Heart left ventricle (tissue), 16 donors: ENCODE measurements at regions not wholly inside any gene's neighbourhood (a gene's known extent, or its start where the extent isn't known, plus 50 kb on each side); places are given as distances from the start of the nearest gene placed in this dataset.

Experiments
- ATAC-seq, 4 donors: fragments of 200-7000 bp; cut with Tn5 transposase; one replicate each; pipeline ENCODE4 v1.9.1; 2020 to 2022; ENCODE audit warnings: moderate library complexity in 4 of 4, mild to moderate bottlenecking in 3 of 4, moderate number of reproducible peaks in 1 of 4
- DNase-seq, 5 donors: peaks; one replicate each; pipeline ENCODE4 v3.0.0-alpha.2; 2020
- H3K27ac ChIP-seq, 12 donors: fragments of 200-600 bp; sonication (generic) in 4 of 12; one replicate each; pipeline versions ENCODE4 v1.5.0 to v1.8.0; 2016 to 2022; ENCODE audit warnings: mild to moderate bottlenecking in 2 of 12
- H3K27me3 ChIP-seq, 9 donors: fragments of 200-600 bp; sonication (generic) in 2 of 9; one replicate each; pipeline versions ENCODE4 v1.5.1 to v1.8.0; 2016 to 2022; ENCODE audit warnings: mild to moderate bottlenecking in 3 of 9
- H3K36me3 ChIP-seq, 9 donors: fragments of 200-600 bp; sonication (generic) in 2 of 9; one replicate each; pipeline versions ENCODE4 v1.5.0 to v1.8.0; 2018 to 2022; ENCODE audit warnings: mild to moderate bottlenecking in 2 of 9
- H3K4me1 ChIP-seq, 12 donors: fragments of 200-600 bp; sonication (generic) in 4 of 12; one replicate each; pipeline versions ENCODE4 v1.5.0 to v1.8.0; 2016 to 2022; ENCODE audit warnings: mild to moderate bottlenecking in 3 of 12
- H3K4me3 ChIP-seq, 12 donors: fragments of 200-600 bp; sonication (generic) in 4 of 12; one replicate each; pipeline versions ENCODE4 v1.5.0 to v1.8.0; 2017 to 2022; ENCODE audit warnings: mild to moderate bottlenecking in 9 of 12, moderate library complexity in 4 of 12
- H3K9me3 ChIP-seq, 12 donors: fragments of 200-600 bp; sonication (generic) in 4 of 12; one replicate each; pipeline versions ENCODE4 v1.5.0 to v1.8.0; 2016 to 2022; ENCODE audit warnings: mild to moderate bottlenecking in 1 of 12
- POLR2A ChIP-seq, 2 donors: fragments of 450-650 bp; IDR thresholded peaks; one replicate each; pipeline ENCODE4 v1.6.1; 2017; ENCODE audit warnings: antibody characterized with exemption in 2 of 2, mild to moderate bottlenecking in 2 of 2, moderate library complexity in 2 of 2
- WGBS, 4 donors: extraction: QIAGEN DNeasy Blood & Tissue Kit in 2 of 4; methylation state at CpG; one replicate each; pipeline versions ENCODE4 v1.1.5 to v1.1.7; 2013 to 2018; 5-methylcytosine and 5-hydroxymethylcytosine counted together
- intact Hi-C, 10 donors: fragments of 100-400 bp; cut with DNase I; formaldehyde crosslinking; loops; one replicate each; pipeline versions ENCODE4 v1.11.1 to v1.14.2; 2022
- TF ChIP-seq, protein P1 (sequence below), 12 donors: fragments of 200-600 bp; sonication (generic) in 4 of 12; IDR thresholded peaks; one replicate each; pipeline versions ENCODE4 v1.5.0 to v1.8.0; 2018 to 2022; ENCODE audit warnings: antibody characterized with exemption in 12 of 12, mild to moderate bottlenecking in 5 of 12
- donor health status: ischemic (EF 13 %, LVEDD 7.1; RV severe dilation, severe dysfunction).
- donor health status: healthy with polysubstance abuse.
- donor health status: DM: no; HTN: yes; CAD: no.
- donor health status: DM: no; HTN: no; CAD: no.
- donor health status: ischemic (EF 25% LVEDD 6.9; RV normal size, moderate dysfunction).
- donor health status: ischemic (EF 25% LVEDD 5.7; RV mildly dilated, moderate dysfunction).
- donor health status: healthy.
- donor health status: DM: yes; HTN: yes; CAD: no.
- donor health status: ischemic (EF 35%, LVEDD 5.7; RV mildly dilated, moderate dysfunction).
- donor health status: nonischemic (EF 11% LVEDD 7.7; RV severe dilation, severe dysfunction).
- donor health status: DM: yes; HTN: yes; CAD: no.
- donor health status: PGD.
- donor health status: ischemic (EF 29% LVEDD 5.4; RV normal size, mild dysfunction).
- donor health status: nonischemic (EF 23%, LVEDD 6.1; RV moderate dilation, normal function).

DNA sequence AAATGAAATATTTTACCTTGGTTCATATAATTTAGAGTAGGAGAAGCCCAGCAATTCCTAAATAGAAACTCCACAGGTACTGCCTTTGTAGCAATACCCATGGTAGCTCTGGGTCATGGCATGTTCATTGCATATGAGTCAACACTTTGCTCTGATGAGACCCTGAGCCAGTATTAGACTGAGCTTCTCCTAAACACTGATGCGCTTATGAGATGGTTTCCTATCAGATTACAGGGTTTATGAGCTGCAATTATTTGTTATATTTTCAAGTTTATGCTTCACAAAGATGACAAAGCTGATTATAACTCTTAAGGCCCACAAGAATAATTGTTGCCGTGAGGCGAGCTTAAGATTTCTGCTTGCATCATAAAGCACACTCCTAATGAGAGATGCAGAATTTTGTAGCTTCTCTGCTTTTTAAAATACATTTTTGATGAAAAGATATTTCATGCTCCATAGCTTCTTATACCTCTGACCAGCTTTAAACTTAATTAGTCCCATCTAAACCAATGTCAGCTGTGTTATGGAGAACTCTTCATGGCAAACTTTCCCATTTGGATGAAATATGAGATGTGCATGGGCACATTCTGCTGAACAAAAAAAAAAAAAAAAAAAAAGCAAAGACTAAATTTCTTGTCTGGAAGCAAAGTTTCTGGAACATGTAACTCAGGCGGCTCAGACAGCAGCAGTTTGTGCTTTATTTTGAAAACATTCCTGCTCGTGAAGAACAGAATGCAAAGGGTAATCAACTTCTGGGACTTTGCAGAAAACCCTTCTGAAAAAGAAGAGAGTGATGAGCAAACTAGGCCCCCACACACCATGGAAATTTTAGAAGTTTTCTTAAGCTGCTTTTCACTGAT is 162.6 kb downstream of the KCNE4 start:
- intact Hi-C loops = no loop called here
- Histone ChIP-seq H3K27me3 (no peaks in the 10 kb centered on the region), H3K4me3 (no peak overlapping the region), H3K9me3 (peaks cover 0 to 25% (median 11%) of the 10 kb centered on the region in 12 donors), H3K4me1 (no peaks in the 10 kb centered on the region), H3K36me3 (no peaks in the 10 kb centered on the region), H3K27ac (no peak overlapping the region)
- ATAC-seq (no peak), DNase-seq (no peak)
- WGBS, 4 donors = 73 to 76% (median 75%) methylated on average over 5 of the region's 5 CpGs
- TF ChIP-seq, protein P1, sequence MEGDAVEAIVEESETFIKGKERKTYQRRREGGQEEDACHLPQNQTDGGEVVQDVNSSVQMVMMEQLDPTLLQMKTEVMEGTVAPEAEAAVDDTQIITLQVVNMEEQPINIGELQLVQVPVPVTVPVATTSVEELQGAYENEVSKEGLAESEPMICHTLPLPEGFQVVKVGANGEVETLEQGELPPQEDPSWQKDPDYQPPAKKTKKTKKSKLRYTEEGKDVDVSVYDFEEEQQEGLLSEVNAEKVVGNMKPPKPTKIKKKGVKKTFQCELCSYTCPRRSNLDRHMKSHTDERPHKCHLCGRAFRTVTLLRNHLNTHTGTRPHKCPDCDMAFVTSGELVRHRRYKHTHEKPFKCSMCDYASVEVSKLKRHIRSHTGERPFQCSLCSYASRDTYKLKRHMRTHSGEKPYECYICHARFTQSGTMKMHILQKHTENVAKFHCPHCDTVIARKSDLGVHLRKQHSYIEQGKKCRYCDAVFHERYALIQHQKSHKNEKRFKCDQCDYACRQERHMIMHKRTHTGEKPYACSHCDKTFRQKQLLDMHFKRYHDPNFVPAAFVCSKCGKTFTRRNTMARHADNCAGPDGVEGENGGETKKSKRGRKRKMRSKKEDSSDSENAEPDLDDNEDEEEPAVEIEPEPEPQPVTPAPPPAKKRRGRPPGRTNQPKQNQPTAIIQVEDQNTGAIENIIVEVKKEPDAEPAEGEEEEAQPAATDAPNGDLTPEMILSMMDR (IDR thresholded peaks at IDR 0.05) = no peak
- TF ChIP-seq POLR2A (IDR thresholded peaks at IDR 0.05) = no peak

DNA sequence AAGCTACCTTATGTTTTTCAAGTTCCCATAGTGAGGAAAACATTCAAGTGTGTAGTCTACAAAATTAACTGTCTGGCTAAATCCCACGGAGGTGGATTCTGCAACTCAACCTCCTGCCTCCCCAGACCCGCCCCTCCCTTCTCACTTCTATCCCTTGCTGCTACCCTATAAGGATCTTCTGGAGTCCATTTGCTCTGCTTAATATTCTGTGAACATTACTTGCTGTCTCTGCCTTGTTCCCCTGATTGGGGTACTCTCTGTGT is 163.2 kb downstream of the KCNE4 start:
- H3K9me3 ChIP-seq = peaks cover 0 to 20% (median 8%) of the 10 kb centered on the region in 12 donors
- WGBS, 4 donors = 30 to 54% (median 36%) methylated on average over 2 of the region's 2 CpGs
- intact Hi-C loops = no loop called here
- DNase-seq (no peak), ATAC-seq (no peak)
- no peak overlapping the region for H3K4me3 ChIP-seq
- H3K4me1 ChIP-seq = no peaks in the 10 kb centered on the region
- TF ChIP-seq, protein P1 (IDR thresholded peaks at IDR 0.05) = no peak
- no peak for TF ChIP-seq POLR2A (IDR thresholded peaks at IDR 0.05)
- no peaks in the 10 kb centered on the region for H3K36me3 ChIP-seq
- H3K27me3 ChIP-seq = no peaks in the 10 kb centered on the region
- no peak overlapping the region for H3K27ac ChIP-seq

DNA sequence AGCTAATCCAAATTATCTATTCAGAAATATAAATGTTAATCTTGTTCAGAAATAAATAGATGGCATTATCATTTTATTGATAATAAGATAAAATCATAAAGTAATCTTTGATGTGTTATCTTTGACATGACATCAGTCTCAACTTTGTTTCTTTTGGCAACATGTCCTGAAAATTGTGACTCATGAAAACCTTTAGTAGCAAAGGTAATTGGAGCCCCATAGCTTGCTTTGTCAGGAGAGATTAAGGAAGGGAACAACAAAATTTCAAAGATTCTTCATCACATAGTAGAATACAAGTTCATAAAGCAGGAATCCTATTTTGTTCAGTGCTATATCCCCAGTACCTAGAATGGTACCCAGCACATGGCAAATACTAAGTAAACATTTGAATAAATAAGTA is 165.4 kb downstream of the KCNE4 start:
- no peak for TF ChIP-seq POLR2A (IDR thresholded peaks at IDR 0.05)
- TF ChIP-seq, protein P1 (IDR thresholded peaks at IDR 0.05) = no peak
- Histone ChIP-seq H3K9me3 (peaks cover 0 to 2% (median 0%) of the 10 kb centered on the region in 12 donors), H3K36me3 (no peaks in the 10 kb centered on the region), H3K27me3 (no peaks in the 10 kb centered on the region), H3K4me1 (no peaks in the 10 kb centered on the region), H3K27ac (no peak overlapping the region), H3K4me3 (no peak overlapping the region)
- ATAC-seq (no peak), DNase-seq (no peak)
- intact Hi-C loops = no loop called here

DNA sequence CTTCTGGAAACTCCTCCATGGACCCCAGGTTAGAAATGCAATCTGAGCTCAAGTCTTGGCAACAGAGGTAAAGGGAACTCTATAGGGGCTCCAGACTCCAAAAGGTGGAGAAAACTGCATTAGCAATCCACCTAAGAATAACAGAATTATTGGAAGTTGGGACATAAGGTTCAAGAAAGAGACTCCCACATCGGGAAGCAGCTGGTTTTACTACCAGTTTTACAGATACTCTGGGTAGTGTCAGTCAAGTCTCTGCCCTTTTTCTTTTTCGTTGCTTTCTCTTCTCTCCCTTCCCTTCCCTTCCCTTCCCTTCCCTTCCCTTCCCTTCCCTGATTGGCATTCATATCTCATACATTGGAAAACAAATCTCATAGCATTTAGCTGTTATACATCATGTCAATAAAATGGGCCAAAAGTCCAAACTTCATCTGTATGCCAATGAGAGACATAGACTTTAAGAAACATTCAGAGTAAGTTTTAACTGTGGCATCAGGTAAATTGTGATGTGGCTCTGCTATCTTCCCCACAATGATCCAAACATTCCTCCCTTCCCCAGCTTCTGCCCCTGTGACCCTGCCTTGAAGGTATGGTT is 166.7 kb downstream of the KCNE4 start:
- Histone ChIP-seq H3K4me1 (no peaks in the 10 kb centered on the region), H3K4me3 (no peak overlapping the region), H3K36me3 (no peaks in the 10 kb centered on the region), H3K27ac (no peak overlapping the region), H3K27me3 (no peaks in the 10 kb centered on the region), H3K9me3 (no peaks in the 10 kb centered on the region)
- 67 to 71% (median 70%) methylated on average over 2 of the region's 2 CpGs for WGBS, 4 donors
- ATAC-seq (no peak), DNase-seq (no peak)
- intact Hi-C loops = no loop called here
- TF ChIP-seq, protein P1 (IDR thresholded peaks at IDR 0.05) = no peak
